H1 (cell line): ENCODE measurements at regions not wholly inside any gene's neighbourhood (a gene's known extent, or its start where the extent isn't known, plus 50 kb on each side); places are given as distances from the start of the nearest gene placed in this dataset.

Experiments used
- CTCF ChIA-PET: fragments of 300-600 bp; sonication (Branson Sonifier 250); formaldehyde crosslinking; loops from one replicate; lab custom pipeline; 2021; ENCODE audit not compliant: partially characterized antibody; lab: Charles Lee
- POLR2A ChIA-PET: fragments of 300-600 bp; sonication (Branson Sonifier 250); formaldehyde crosslinking; loops from one replicate; lab custom pipeline; 2021; ENCODE audit warnings: inconsistent platforms; ENCODE audit not compliant: partially characterized antibody; lab: Charles Lee
- DNase-seq, 2 experiments: peaks; one replicate each; pipeline versions ENCODE4 v3.0.0 to v3.0.0-alpha.2; 2010 to 2022; ENCODE audit warnings: low spot score in 2 of 2, low read depth in 1 of 2, mixed read lengths in 1 of 2
- FAIRE-seq: peaks from 2 replicates; lab custom pipeline; 2011; peaks lifted over from hg19 to GRCh38; lab: Jason Lieb, UNC
- H2AFZ ChIP-seq: 2 replicates; pipeline ENCODE4 v1.8.1; 2012; ENCODE audit warnings: low read length, inconsistent platforms
- H2AK5ac ChIP-seq: 2 replicates; pipeline ENCODE4 v1.6.1; 2013; ENCODE audit warnings: low read depth, low read length
- H2BK120ac ChIP-seq: replicated peaks from 2 replicates; pipeline ENCODE3; 2013; ENCODE audit warnings: low read depth, low read length, inconsistent platforms
- H2BK12ac ChIP-seq: 2 replicates; pipeline ENCODE4 v1.6.1; 2013; ENCODE audit warnings: low read depth, low read length
- H2BK15ac ChIP-seq: 2 replicates; pipeline ENCODE4 v1.6.1; 2013; ENCODE audit warnings: low read length
- H2BK20ac ChIP-seq: 2 replicates; pipeline ENCODE4 v1.6.1; 2013; ENCODE audit warnings: low read length
- H2BK5ac ChIP-seq: 2 replicates; pipeline ENCODE4 v1.6.1; 2013; ENCODE audit warnings: low read depth, low read length
- H3K14ac ChIP-seq: 2 replicates; pipeline ENCODE4 v1.6.1; 2013; ENCODE audit warnings: inconsistent platforms; ENCODE audit not compliant: insufficient read length
- H3K18ac ChIP-seq: 2 replicates; pipeline ENCODE4 v1.6.1; 2013; ENCODE audit warnings: low read length; ENCODE audit errors: extremely low read depth
- H3K23ac ChIP-seq: 2 replicates; pipeline ENCODE4 v1.6.1; 2013; ENCODE audit warnings: inconsistent platforms; ENCODE audit not compliant: insufficient read length
- H3K23me2 ChIP-seq: 2 replicates; pipeline ENCODE4 v1.6.1; 2013; ENCODE audit warnings: low read depth, low read length
- H3K27ac ChIP-seq: 2 replicates; pipeline ENCODE4 v1.6.1; 2011; ENCODE audit warnings: low read depth, low read length, inconsistent platforms
- H3K27me3 ChIP-seq, 4 experiments: replicated peaks in 1 of 4; 1 replicate in 1 of 4; 2 replicates in 3 of 4; pipeline versions ENCODE4 v1.6.1 to v1.8.1; 2011 to 2013; ENCODE audit warnings: low read length in 3 of 4, mild to moderate bottlenecking in 3 of 4, inconsistent platforms in 2 of 4, mixed read lengths in 2 of 4, moderate library complexity in 1 of 4; ENCODE audit not compliant: control insufficient read depth in 3 of 4, insufficient read depth in 3 of 4; ENCODE audit errors: extremely low read depth in 1 of 4
- H3K36me3 ChIP-seq, 4 experiments: 2 replicates each; pipeline versions ENCODE4 v1.6.1 to v1.8.1; 2011 to 2013; ENCODE audit warnings: mild to moderate bottlenecking in 4 of 4, low read length in 3 of 4, moderate library complexity in 2 of 4, control low read depth in 1 of 4, inconsistent platforms in 1 of 4; ENCODE audit not compliant: insufficient read depth in 4 of 4, control insufficient read depth in 2 of 4
- H3K4ac ChIP-seq: replicated peaks from 2 replicates; pipeline ENCODE3; 2013; ENCODE audit warnings: low read length, low read depth, mixed read lengths, inconsistent platforms; ENCODE audit not compliant: insufficient read length
- H3K4me1 ChIP-seq, 4 experiments: replicated peaks in 1 of 4; 1 replicate in 1 of 4; 2 replicates in 3 of 4; pipeline versions ENCODE4 v1.6.1 to v1.8.1; 2011 to 2013; ENCODE audit warnings: low read length in 3 of 4, inconsistent platforms in 2 of 4, mixed read lengths in 1 of 4; ENCODE audit not compliant: insufficient read depth in 4 of 4, control insufficient read depth in 3 of 4
- H3K4me2 ChIP-seq, 2 experiments: 2 replicates each; pipeline versions ENCODE4 v1.6.1 to v1.8.1; 2011 to 2013; ENCODE audit warnings: low read depth in 2 of 2, low read length in 2 of 2, control low read depth in 1 of 2, inconsistent platforms in 1 of 2, mild to moderate bottlenecking in 1 of 2; ENCODE audit not compliant: insufficient read depth in 1 of 2
- H3K4me3 ChIP-seq, 4 experiments: fragments of 200-600, 300-600 bp in 1 of 4; sonication (generic), shearing (Covaris generic), sonication (Bioruptor Twin) in 1 of 4; 2 replicates each; pipeline versions ENCODE4 v1.5.1 to v1.8.1; 2011 to 2016; ENCODE audit warnings: low read length in 4 of 4, low read depth in 3 of 4, control low read depth in 2 of 4, inconsistent platforms in 2 of 4, mild to moderate bottlenecking in 2 of 4, mixed read lengths in 1 of 4, moderate library complexity in 1 of 4; ENCODE audit not compliant: insufficient read depth in 2 of 4; ENCODE audit errors: extremely low read depth in 1 of 4
- H3K56ac ChIP-seq: replicated peaks from 2 replicates; pipeline ENCODE3; 2013; ENCODE audit warnings: low read depth, mild to moderate bottlenecking, mixed read lengths, low read length, inconsistent platforms; ENCODE audit not compliant: insufficient read length
- H3K79me1 ChIP-seq: 2 replicates; pipeline ENCODE4 v1.6.1; 2013; ENCODE audit warnings: low read depth, low read length, control low read depth
- H3K79me2 ChIP-seq, 2 experiments: 2 replicates each; pipeline versions ENCODE4 v1.6.1 to v1.8.1; 2012 to 2013; ENCODE audit warnings: low read length in 2 of 2, mild to moderate bottlenecking in 2 of 2, inconsistent platforms in 1 of 2; ENCODE audit not compliant: insufficient read depth in 2 of 2, control insufficient read depth in 1 of 2
- H3K9ac ChIP-seq, 4 experiments: replicated peaks in 1 of 4; 1 replicate in 1 of 4; 2 replicates in 3 of 4; pipeline versions ENCODE4 v1.6.1 to v1.8.1; 2011 to 2013; ENCODE audit warnings: low read depth in 3 of 4, low read length in 3 of 4, control low read depth in 2 of 4, mild to moderate bottlenecking in 2 of 4, moderate library complexity in 2 of 4, inconsistent platforms in 1 of 4; ENCODE audit errors: extremely low read depth in 1 of 4
- H3K9me3 ChIP-seq, 2 experiments: 2 replicates each; pipeline versions ENCODE4 v1.6.1 to v1.8.1; 2012 to 2013; ENCODE audit warnings: mild to moderate bottlenecking in 2 of 2, moderate library complexity in 2 of 2, control low read depth in 1 of 2, inconsistent platforms in 1 of 2, low read depth in 1 of 2, low read length in 1 of 2, mixed read lengths in 1 of 2; ENCODE audit not compliant: insufficient read depth in 2 of 2
- H4K20me1 ChIP-seq, 2 experiments: replicated peaks in 1 of 2; 2 replicates each; pipeline versions ENCODE3 to v1.8.1; 2011 to 2013; ENCODE audit warnings: inconsistent platforms in 2 of 2, low read length in 2 of 2, mild to moderate bottlenecking in 1 of 2; ENCODE audit not compliant: insufficient read depth in 2 of 2, control insufficient read depth in 1 of 2
- H4K5ac ChIP-seq: 2 replicates; pipeline ENCODE4 v1.6.1; 2013; ENCODE audit warnings: low read length, low read depth, mixed read lengths, inconsistent platforms; ENCODE audit not compliant: insufficient read length
- H4K8ac ChIP-seq: 2 replicates; pipeline ENCODE4 v1.8.0; 2013; ENCODE audit warnings: mild to moderate bottlenecking, moderate library complexity, low read length, inconsistent platforms; ENCODE audit not compliant: insufficient read depth; ENCODE audit errors: extremely low read depth
- H4K91ac ChIP-seq: replicated peaks from 2 replicates; pipeline ENCODE3; 2013; ENCODE audit warnings: low read length, mixed read lengths, inconsistent platforms; ENCODE audit not compliant: insufficient read length
- ATF3 ChIP-seq: IDR thresholded peaks from 2 replicates; pipeline ENCODE4 v1.6.1; 2011; ENCODE audit warnings: low read depth, mild to moderate bottlenecking, low read length; ENCODE audit not compliant: insufficient read depth
- BRCA1 ChIP-seq: IDR thresholded peaks from 2 replicates; pipeline ENCODE4 v1.6.1; 2012; ENCODE audit warnings: low read depth, low read length, improper control_type of control experiment
- CBX8 ChIP-seq: fragments of 300-800, 300-1000 bp; sonication (generic); IDR thresholded peaks from 2 replicates; pipeline ENCODE4 v1.7.1; 2016; ENCODE audit warnings: low read depth, low read length, borderline replicate concordance
- CREB1 ChIP-seq: IDR thresholded peaks from 2 replicates; pipeline ENCODE4 v1.6.1; 2012; ENCODE audit warnings: inconsistent platforms
- E2F6 ChIP-seq: IDR thresholded peaks from 2 replicates; pipeline ENCODE4 v1.6.1; 2012; ENCODE audit warnings: inconsistent platforms
- KDM5A ChIP-seq: fragments of 200-600 bp; IDR thresholded peaks from 2 replicates; pipeline ENCODE4 v1.7.1; 2012; ENCODE audit warnings: mild to moderate bottlenecking, low read length, inconsistent platforms, mixed read lengths
- RBBP5 ChIP-seq: IDR thresholded peaks from 2 replicates; pipeline ENCODE4 v1.7.1; 2012; ENCODE audit warnings: low read depth, mild to moderate bottlenecking, inconsistent platforms, low read length, moderate library complexity, borderline replicate concordance
- RNF2 ChIP-seq: fragments of 200-900, 300-1000 bp; sonication (generic); IDR thresholded peaks from 2 replicates; pipeline ENCODE4 v1.7.1; 2016; ENCODE audit warnings: borderline replicate concordance, low read depth, mild to moderate bottlenecking, antibody characterized with exemption, low read length; ENCODE audit not compliant: poor library complexity, severe bottlenecking; ENCODE audit errors: missing control alignments
- SAP30 ChIP-seq: fragments of 300-600 bp; sonication (generic); IDR thresholded peaks from 2 replicates; pipeline ENCODE4 v1.7.1; 2012; ENCODE audit warnings: low read length, moderate library complexity, mild to moderate bottlenecking, inconsistent platforms; ENCODE audit not compliant: insufficient read depth, insufficient replicate concordance
- SIN3A ChIP-seq, 2 experiments: IDR thresholded peaks in 1 of 2; conservative IDR thresholded peaks in 1 of 2; 2 replicates each; pipeline ENCODE4 v1.6.1; 2011 to 2012; ENCODE audit warnings: low read length in 2 of 2, improper control_type of control experiment in 1 of 2, low read depth in 1 of 2, mild to moderate bottlenecking in 1 of 2
- SIX5 ChIP-seq: IDR thresholded peaks from 2 replicates; pipeline ENCODE4 v1.6.1; 2011; ENCODE audit warnings: mild to moderate bottlenecking, low read depth, low read length
- SP1 ChIP-seq: IDR thresholded peaks from 2 replicates; pipeline ENCODE4 v1.6.1; 2011; ENCODE audit warnings: low read depth, low read length
- YY1 ChIP-seq: IDR thresholded peaks from 2 replicates; pipeline ENCODE4 v1.6.1; 2011; ENCODE audit warnings: low read depth, mild to moderate bottlenecking, low read length
- WGBS, 2 experiments: shearing (Covaris generic) in 1 of 2; methylation state at CpG; one replicate each; pipeline versions ENCODE4 v1.1.6 to v1.1.7; 2013 to 2015; ENCODE audit warnings: low lambda C conversion rate in 2 of 2, mixed read lengths in 2 of 2, inconsistent platforms in 1 of 2, low coverage in 1 of 2, missing lambda C conversion rate in 1 of 2; ENCODE audit not compliant: insufficient replicate concordance in 2 of 2, insufficient coverage in 1 of 2, insufficient read length in 1 of 2; ENCODE audit errors: extremely low coverage in 1 of 2, missing lambda C conversion rate in 1 of 2; 5-methylcytosine and 5-hydroxymethylcytosine counted together

GRCh38 chr4:53659737-53660136 lies 68.5 kb upstream of the LNX1 start:
- Histone ChIP-seq H4K20me1 (no peaks in the 10 kb centered on the region), H4K5ac (no peak overlapping the region), H3K4ac (no peak overlapping the region), H2BK5ac (no peak overlapping the region), H2BK120ac (no peak overlapping the region), H3K23me2 (no peaks in the 10 kb centered on the region), H3K14ac (no peak overlapping the region), H3K79me2 (no peaks in the 10 kb centered on the region), H3K79me1 (no peaks in the 10 kb centered on the region), H3K4me1 (no peaks in the 10 kb centered on the region), H2AFZ (peak overlapping the region; percentile 53; the same call in 1 of the 2 replicates), H4K8ac (no peak overlapping the region), H4K91ac (no peak overlapping the region), H3K27ac (no peak overlapping the region), H2BK20ac (no peak overlapping the region), H3K23ac (no peak overlapping the region), H2BK15ac (no peak overlapping the region), H2BK12ac (no peak overlapping the region), H2AK5ac (no peak overlapping the region), H3K4me2 (no peak overlapping the region), H3K4me3 (no peak overlapping the region), H3K9me3 (no peaks in the 10 kb centered on the region), H3K18ac (no peak overlapping the region), H3K9ac (no peak overlapping the region), H3K36me3 (no peaks in the 10 kb centered on the region), H3K27me3 (no peaks in the 10 kb centered on the region), H3K56ac (no peak overlapping the region)
- FAIRE-seq (no peak), DNase-seq (no peak)
- 90% methylated on average over 2 of the region's 2 CpGs; no CpG with 5 or more reads in 1 of the 2 experiments for WGBS, 2 experiments
- ChIA-PET POLR2A (no interaction called here), CTCF (interaction anchor here (1.9 kb wide), 1 partner anchor 574 kb away, joined by 4 read pairs; no protein-coding TSS in a partner anchor)
- TF ChIP-seq BRCA1 (no peak), KDM5A (no peak), E2F6 (no peak), YY1 (no peak), ATF3 (no peak), RBBP5 (no peak), SIX5 (no peak), SAP30 (no peak), SP1 (no peak), CREB1 (no peak), SIN3A (conservative IDR thresholded peaks at IDR 0.05 in 1 of 2, IDR thresholded peaks at IDR 0.05 in 1 of 2; ENCODE audit: low read depth in 1 of 2, low read length in 2 of 2) (no peak), RNF2 (no peak), CBX8 (no peak)
